Mammary epithelial cell (primary cell): ENCODE measurements at regions not wholly inside any gene's neighbourhood (a gene's known extent, or its start where the extent isn't known, plus 50 kb on each side); places are given as distances from the start of the nearest gene placed in this dataset.

Source experiments
- EZH2 ChIP-seq: IDR thresholded peaks from 2 replicates; pipeline ENCODE4 v1.6.1; 2012; ENCODE audit warnings: low read length, inconsistent platforms, borderline replicate concordance
- TF ChIP-seq, protein P1 (sequence below), 2 donors: IDR thresholded peaks in 1 of 2; conservative IDR thresholded peaks in 1 of 2; 2 replicates each; pipeline ENCODE4 v1.5.1; 2011 to 2012; ENCODE audit warnings: inconsistent platforms in 2 of 2, low read length in 2 of 2, mild to moderate bottlenecking in 2 of 2, control low read depth in 1 of 2, low read depth in 1 of 2; ENCODE audit not compliant: insufficient read depth in 1 of 2; ENCODE audit errors: extremely low read depth in 1 of 2

DNA sequence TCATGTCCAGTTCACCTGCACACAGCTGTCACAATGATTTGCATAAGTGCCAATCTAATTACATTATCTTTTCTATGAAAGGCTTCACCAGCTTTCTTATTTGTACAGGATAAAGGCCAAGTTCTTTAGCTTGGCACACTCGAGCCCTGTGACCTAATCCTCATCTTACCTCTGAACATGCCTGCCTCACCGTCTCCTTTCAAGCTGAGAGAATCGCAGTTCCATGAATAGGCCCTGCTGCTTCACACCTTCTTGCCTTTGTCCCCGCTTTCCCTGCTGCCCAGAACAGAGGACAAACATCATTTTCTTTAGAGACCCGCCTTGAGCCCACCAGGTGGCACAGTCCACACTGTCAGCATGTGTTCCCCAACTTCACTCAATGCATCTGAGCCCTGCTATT is 1094.7 kb downstream of the BCL11A start:
- TF ChIP-seq EZH2: no peak
- TF ChIP-seq, protein P1, sequence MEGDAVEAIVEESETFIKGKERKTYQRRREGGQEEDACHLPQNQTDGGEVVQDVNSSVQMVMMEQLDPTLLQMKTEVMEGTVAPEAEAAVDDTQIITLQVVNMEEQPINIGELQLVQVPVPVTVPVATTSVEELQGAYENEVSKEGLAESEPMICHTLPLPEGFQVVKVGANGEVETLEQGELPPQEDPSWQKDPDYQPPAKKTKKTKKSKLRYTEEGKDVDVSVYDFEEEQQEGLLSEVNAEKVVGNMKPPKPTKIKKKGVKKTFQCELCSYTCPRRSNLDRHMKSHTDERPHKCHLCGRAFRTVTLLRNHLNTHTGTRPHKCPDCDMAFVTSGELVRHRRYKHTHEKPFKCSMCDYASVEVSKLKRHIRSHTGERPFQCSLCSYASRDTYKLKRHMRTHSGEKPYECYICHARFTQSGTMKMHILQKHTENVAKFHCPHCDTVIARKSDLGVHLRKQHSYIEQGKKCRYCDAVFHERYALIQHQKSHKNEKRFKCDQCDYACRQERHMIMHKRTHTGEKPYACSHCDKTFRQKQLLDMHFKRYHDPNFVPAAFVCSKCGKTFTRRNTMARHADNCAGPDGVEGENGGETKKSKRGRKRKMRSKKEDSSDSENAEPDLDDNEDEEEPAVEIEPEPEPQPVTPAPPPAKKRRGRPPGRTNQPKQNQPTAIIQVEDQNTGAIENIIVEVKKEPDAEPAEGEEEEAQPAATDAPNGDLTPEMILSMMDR (conservative IDR thresholded peaks at IDR 0.05 in 1 of 2, IDR thresholded peaks at IDR 0.05 in 1 of 2; ENCODE audit: extremely low read depth in 1 of 2, insufficient read depth in 1 of 2, low read depth in 1 of 2, low read length in 2 of 2): no peak
